A549 (cell line): ENCODE measurements at regions not wholly inside any gene's neighbourhood (a gene's known extent, or its start where the extent isn't known, plus 50 kb on each side); places are given as distances from the start of the nearest gene placed in this dataset.

Experiments
- CTCF ChIP-seq: fragments of >200 bp; sonication (Bioruptor Twin); formaldehyde crosslinking; IDR thresholded peaks from 3 replicates; pipeline ENCODE4 v1.5.1; 2016
- KDM1A ChIP-seq: fragments of 200-600 bp; sonication (generic); IDR thresholded peaks from 2 replicates; pipeline ENCODE4 v1.6.1; 2016; ENCODE audit warnings: low read depth, mild to moderate bottlenecking
- RAD21 ChIP-seq, 2 experiments: fragments of >200 bp in 1 of 2; sonication (Bioruptor Twin) in 1 of 2; formaldehyde crosslinking in 1 of 2; IDR thresholded peaks in 1 of 2; conservative IDR thresholded peaks in 1 of 2; 2 replicates in 1 of 2; 3 replicates in 1 of 2; pipeline ENCODE4 v1.6.1; 2012 to 2018; ENCODE audit warnings: inconsistent platforms in 1 of 2

GRCh38 chr13:84029396-84029795 is 147.1 kb upstream of the SLITRK1 start:
- no peak for TF ChIP-seq RAD21 (conservative IDR thresholded peaks at IDR 0.05 in 1 of 2, IDR thresholded peaks at IDR 0.05 in 1 of 2)
- TF ChIP-seq KDM1A = no peak
- TF ChIP-seq CTCF = no peak
